DOHH2 (cell line): ENCODE measurements at regions not wholly inside any gene's neighbourhood (a gene's known extent, or its start where the extent isn't known, plus 50 kb on each side); places are given as distances from the start of the nearest gene placed in this dataset.

Experiments
- H3F3A ChIP-seq: fragments of 200-600 bp; sonication (generic), shearing (Covaris generic); 2 replicates; pipeline ENCODE4 v1.6.0; 2016; ENCODE audit warnings: antibody characterized with exemption, mild to moderate bottlenecking; ENCODE audit not compliant: control insufficient read depth, insufficient read depth
- H3K27ac ChIP-seq: fragments of 200-600 bp; sonication (generic); 2 replicates; pipeline ENCODE4 v1.5.1; 2014; ENCODE audit warnings: low read depth, mild to moderate bottlenecking, low read length, moderate library complexity
- H3K27me3 ChIP-seq: fragments of 200-600 bp; sonication (generic); 2 replicates; pipeline ENCODE4 v1.6.1; 2014; ENCODE audit warnings: mild to moderate bottlenecking, low read length, mixed read lengths; ENCODE audit not compliant: control insufficient read depth
- H3K36me3 ChIP-seq: fragments of 200-600 bp; sonication (generic); 2 replicates; pipeline ENCODE4 v1.6.1; 2014; ENCODE audit warnings: mild to moderate bottlenecking, low read length, moderate library complexity, mixed read lengths; ENCODE audit not compliant: control insufficient read depth
- H3K4me1 ChIP-seq: fragments of 200-600 bp; sonication (generic); 2 replicates; pipeline ENCODE4 v1.6.1; 2014; ENCODE audit warnings: mild to moderate bottlenecking, low read length, mixed read lengths; ENCODE audit not compliant: control insufficient read depth
- H3K4me2 ChIP-seq: fragments of 200-600 bp; sonication (generic); 2 replicates; pipeline ENCODE4 v1.6.0; 2014; ENCODE audit warnings: mild to moderate bottlenecking, low read length, moderate library complexity
- H3K4me3 ChIP-seq: fragments of 200-600 bp; sonication (generic); 2 replicates; pipeline ENCODE4 v1.5.1; 2014; ENCODE audit warnings: mild to moderate bottlenecking, low read length, mixed read lengths
- H3K79me2 ChIP-seq: fragments of 200-600 bp; sonication (generic); 2 replicates; pipeline ENCODE4 v1.6.1; 2014; ENCODE audit warnings: mild to moderate bottlenecking, low read length, mixed read lengths; ENCODE audit not compliant: control insufficient read depth
- H3K9me2 ChIP-seq: fragments of 200-600 bp; sonication (generic); replicated peaks from 2 replicates; pipeline ENCODE4 v1.6.1; 2014; ENCODE audit warnings: mild to moderate bottlenecking, low read length, mixed read lengths; ENCODE audit not compliant: control insufficient read depth
- H3K9me3 ChIP-seq: fragments of 200-600 bp; sonication (generic); 2 replicates; pipeline ENCODE4 v1.6.1; 2014; ENCODE audit warnings: antibody characterized with exemption, low read length, mixed read lengths; ENCODE audit not compliant: control insufficient read depth, insufficient read depth
- H4K20me1 ChIP-seq: fragments of 200-600 bp; sonication (generic); 2 replicates; pipeline ENCODE4 v1.6.0; 2014; ENCODE audit warnings: low read depth, mild to moderate bottlenecking, antibody characterized with exemption, low read length, moderate library complexity; ENCODE audit not compliant: control insufficient read depth, insufficient read depth
- EZH2phosphoT487 ChIP-seq: fragments of 200-600 bp; sonication (generic); IDR thresholded peaks from 2 replicates; pipeline ENCODE4 v1.6.1; 2017; ENCODE audit warnings: borderline replicate concordance, mild to moderate bottlenecking, antibody characterized with exemption, low read length, moderate library complexity, mixed read lengths
- TF ChIP-seq, protein P1 (sequence below): fragments of 200-600 bp; sonication (generic); IDR thresholded peaks from one replicate; pipeline ENCODE4 v1.5.1; 2014; ENCODE audit warnings: antibody characterized with exemption, mild to moderate bottlenecking, low read depth, low read length; ENCODE audit not compliant: poor library complexity, severe bottlenecking

DNA sequence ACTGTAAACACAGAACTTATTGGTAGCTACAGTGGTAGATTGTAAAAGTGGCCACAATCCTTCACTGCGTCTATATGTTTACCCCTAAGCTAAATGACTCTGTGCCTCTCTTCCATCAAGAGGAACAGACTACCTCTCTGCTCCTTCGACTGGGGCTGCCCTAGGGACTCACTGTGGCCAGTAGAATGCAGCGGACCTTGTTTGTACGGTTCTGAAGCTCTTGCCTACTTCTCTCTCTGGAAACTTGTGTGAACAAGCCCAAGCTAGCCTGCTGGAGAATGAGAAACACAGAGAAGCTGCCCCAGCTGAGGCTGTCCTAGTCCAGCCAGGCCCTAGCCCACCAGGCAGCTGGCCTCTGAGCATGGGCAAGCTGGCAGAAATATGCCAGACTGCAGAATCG lies 140.8 kb upstream of the SLC1A4 start:
- no peak overlapping the region for H3K27ac ChIP-seq
- H3K36me3 ChIP-seq: no peaks in the 10 kb centered on the region
- H3K79me2 ChIP-seq: no peaks in the 10 kb centered on the region
- no peaks in the 10 kb centered on the region for H4K20me1 ChIP-seq
- H3K4me1 ChIP-seq: peaks cover 36% of the 10 kb centered on the region
- H3K4me2 ChIP-seq: no peak overlapping the region
- no peaks in the 10 kb centered on the region for H3K9me2 ChIP-seq
- TF ChIP-seq EZH2phosphoT487: no peak
- TF ChIP-seq, protein P1, sequence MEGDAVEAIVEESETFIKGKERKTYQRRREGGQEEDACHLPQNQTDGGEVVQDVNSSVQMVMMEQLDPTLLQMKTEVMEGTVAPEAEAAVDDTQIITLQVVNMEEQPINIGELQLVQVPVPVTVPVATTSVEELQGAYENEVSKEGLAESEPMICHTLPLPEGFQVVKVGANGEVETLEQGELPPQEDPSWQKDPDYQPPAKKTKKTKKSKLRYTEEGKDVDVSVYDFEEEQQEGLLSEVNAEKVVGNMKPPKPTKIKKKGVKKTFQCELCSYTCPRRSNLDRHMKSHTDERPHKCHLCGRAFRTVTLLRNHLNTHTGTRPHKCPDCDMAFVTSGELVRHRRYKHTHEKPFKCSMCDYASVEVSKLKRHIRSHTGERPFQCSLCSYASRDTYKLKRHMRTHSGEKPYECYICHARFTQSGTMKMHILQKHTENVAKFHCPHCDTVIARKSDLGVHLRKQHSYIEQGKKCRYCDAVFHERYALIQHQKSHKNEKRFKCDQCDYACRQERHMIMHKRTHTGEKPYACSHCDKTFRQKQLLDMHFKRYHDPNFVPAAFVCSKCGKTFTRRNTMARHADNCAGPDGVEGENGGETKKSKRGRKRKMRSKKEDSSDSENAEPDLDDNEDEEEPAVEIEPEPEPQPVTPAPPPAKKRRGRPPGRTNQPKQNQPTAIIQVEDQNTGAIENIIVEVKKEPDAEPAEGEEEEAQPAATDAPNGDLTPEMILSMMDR: no peak
- no peaks in the 10 kb centered on the region for H3K27me3 ChIP-seq
- H3K4me3 ChIP-seq: no peak overlapping the region
- no peaks in the 10 kb centered on the region for H3K9me3 ChIP-seq
- peaks cover 5% of the 10 kb centered on the region; the same call in 1 of the 2 replicates for H3F3A ChIP-seq

DNA sequence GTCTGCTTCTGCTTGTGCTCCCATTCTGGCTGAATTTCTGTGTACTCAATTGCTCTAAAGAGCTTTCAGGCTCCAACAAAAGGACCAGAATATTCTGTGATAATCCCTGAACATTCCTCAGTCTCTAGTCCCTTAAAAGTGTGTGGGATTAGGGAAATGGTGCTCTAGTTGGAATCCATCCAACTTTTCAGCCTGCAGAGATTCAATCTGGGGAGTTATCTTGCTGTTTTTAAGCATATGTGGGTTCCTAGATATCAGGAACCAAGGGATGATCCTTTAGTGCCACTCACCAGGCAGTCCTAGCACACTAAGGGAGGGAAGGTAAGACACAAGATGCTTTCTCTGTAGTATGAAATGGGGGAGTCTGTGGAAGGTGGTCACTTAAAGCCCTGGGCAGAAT lies 140.3 kb upstream of the SLC1A4 start:
- H3K4me3 ChIP-seq: no peak overlapping the region
- peaks cover 41% of the 10 kb centered on the region for H3K4me1 ChIP-seq
- no peaks in the 10 kb centered on the region for H3K36me3 ChIP-seq
- no peak overlapping the region for H3K4me2 ChIP-seq
- H3F3A ChIP-seq: peaks cover 5% of the 10 kb centered on the region; the same call in 1 of the 2 replicates
- no peak overlapping the region for H3K27ac ChIP-seq
- no peaks in the 10 kb centered on the region for H3K27me3 ChIP-seq
- no peaks in the 10 kb centered on the region for H3K9me3 ChIP-seq
- no peak for TF ChIP-seq EZH2phosphoT487
- TF ChIP-seq, protein P1: no peak
- no peaks in the 10 kb centered on the region for H4K20me1 ChIP-seq
- no peaks in the 10 kb centered on the region for H3K9me2 ChIP-seq
- no peaks in the 10 kb centered on the region for H3K79me2 ChIP-seq

DNA sequence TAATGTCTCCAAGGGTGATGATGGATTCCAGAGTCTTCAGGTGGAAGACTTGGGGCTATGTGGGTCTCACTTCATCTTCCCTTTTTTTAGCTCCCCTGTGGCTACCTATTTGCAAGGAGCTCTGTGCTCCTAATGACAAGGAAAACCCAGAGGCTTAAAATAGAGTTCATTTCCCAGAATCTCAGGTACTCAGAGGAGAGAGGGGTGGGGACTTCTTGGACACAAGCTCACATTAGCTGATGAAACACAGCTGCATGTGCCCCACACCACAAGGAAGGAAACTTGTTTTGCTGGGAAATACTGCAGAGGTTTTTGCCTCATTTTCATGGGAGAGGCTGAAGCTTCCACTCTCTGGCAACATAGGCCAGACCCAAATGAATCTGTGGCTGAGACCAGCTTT lies 138.6 kb upstream of the SLC1A4 start:
- no peak for TF ChIP-seq EZH2phosphoT487
- TF ChIP-seq, protein P1: no peak
- Histone ChIP-seq H4K20me1 (no peaks in the 10 kb centered on the region), H3K79me2 (no peaks in the 10 kb centered on the region), H3K4me2 (no peak overlapping the region), H3F3A (no peaks in the 10 kb centered on the region), H3K27me3 (no peaks in the 10 kb centered on the region), H3K4me1 (peaks cover 47% of the 10 kb centered on the region), H3K27ac (no peak overlapping the region), H3K9me3 (no peaks in the 10 kb centered on the region), H3K9me2 (no peaks in the 10 kb centered on the region), H3K4me3 (no peak overlapping the region), H3K36me3 (no peaks in the 10 kb centered on the region)

DNA sequence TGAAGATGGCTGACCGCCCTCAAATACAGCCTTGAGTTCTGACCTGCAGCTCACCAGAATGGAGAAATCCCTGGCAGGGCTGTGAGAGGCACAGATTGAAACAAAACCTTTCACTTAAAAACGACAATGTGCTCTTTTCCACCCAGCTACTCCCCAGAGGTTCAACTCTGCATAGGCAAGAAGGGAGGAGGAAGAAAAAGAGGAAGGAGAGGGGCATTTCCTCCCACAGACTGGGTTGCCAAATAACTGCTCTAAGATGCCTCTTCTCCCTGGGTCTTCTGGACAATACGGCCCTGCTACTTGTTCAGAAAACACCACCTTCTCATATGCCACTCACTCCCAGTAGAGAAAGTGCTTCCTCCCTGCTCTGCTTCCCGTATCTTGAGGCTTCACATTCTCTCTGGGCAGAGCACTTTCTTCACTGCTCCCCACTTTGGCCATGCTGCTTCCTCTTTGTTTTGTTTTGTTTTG lies 136.4 kb upstream of the SLC1A4 start:
- H4K20me1 ChIP-seq: no peaks in the 10 kb centered on the region
- peak overlapping the region; percentile 64 for H3K27ac ChIP-seq
- no peaks in the 10 kb centered on the region for H3K27me3 ChIP-seq
- TF ChIP-seq, protein P1: no peak
- TF ChIP-seq EZH2phosphoT487: no peak
- peak overlapping the region; percentile 51 for H3K4me3 ChIP-seq
- no peaks in the 10 kb centered on the region for H3K9me3 ChIP-seq
- H3K36me3 ChIP-seq: no peaks in the 10 kb centered on the region
- H3K79me2 ChIP-seq: no peaks in the 10 kb centered on the region
- H3K9me2 ChIP-seq: no peaks in the 10 kb centered on the region
- H3K4me1 ChIP-seq: peaks cover 51% of the 10 kb centered on the region
- H3K4me2 ChIP-seq: peak overlapping the region; percentile 71
- peaks cover 8% of the 10 kb centered on the region; the same call in 1 of the 2 replicates for H3F3A ChIP-seq
